ENCODE measurements at regions not wholly inside any gene's neighbourhood (a gene's known extent, or its start where the extent isn't known, plus 50 kb on each side); places are given as distances from the start of the nearest gene placed in this dataset.

DNA sequence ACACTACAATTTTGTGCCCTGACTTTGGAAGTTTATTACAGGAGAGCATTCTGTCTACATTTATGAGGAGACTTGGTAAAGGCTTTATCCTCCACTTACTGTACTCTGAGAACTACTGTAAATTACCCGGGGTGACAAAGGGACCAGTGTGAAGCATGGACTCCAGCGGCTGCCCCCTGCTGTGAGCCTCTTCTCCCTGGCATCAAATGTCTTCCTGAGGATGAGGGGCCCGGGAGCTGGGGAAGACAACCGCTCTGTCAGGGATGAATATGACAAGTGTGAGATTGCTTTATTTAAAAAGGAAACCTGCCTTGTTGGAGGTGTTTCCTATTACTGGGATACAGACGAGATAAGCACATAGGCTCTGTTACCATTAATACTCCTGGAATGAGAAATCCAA lies 714.8 kb downstream of the CCSER2 start:
- Histone ChIP-seq H3K27ac (ENCODE audit: extremely low read depth, low read depth, low read length) (no peak overlapping the region), H3K4me1 (replicated peaks in 1 of 2; ENCODE audit: control insufficient read depth in 2 of 2, insufficient read depth in 2 of 2, low read length in 2 of 2) (no peaks in the 10 kb centered on the region), H3K9me1 (ENCODE audit: control insufficient read depth, insufficient read depth, low read length) (no peaks in the 10 kb centered on the region), H3K36me3 (ENCODE audit: control insufficient read depth, insufficient read depth, low read length) (no peaks in the 10 kb centered on the region), H3K4me2 (ENCODE audit: insufficient read depth, low read length) (no peak overlapping the region), H3K79me2 (ENCODE audit: control insufficient read depth, insufficient read depth, low read length) (no peaks in the 10 kb centered on the region), H2AFZ (ENCODE audit: low read depth, low read length) (no peak overlapping the region), H4K20me1 (replicated peaks; ENCODE audit: control insufficient read depth, insufficient read depth, low read length) (no peaks in the 10 kb centered on the region), H3K4me3 (no peak overlapping the region), H3K9me3 (replicated peaks; ENCODE audit: control insufficient read depth, insufficient read depth, low read depth, low read length) (0 out of 2 replicates have a peak, but pooled peaks cover 2% of the 10 kb centered on the region), H3K27me3 (ENCODE audit: control insufficient read depth in 2 of 2, insufficient read depth in 2 of 2, low read length in 2 of 2) (no peaks in the 10 kb centered on the region), H3K9ac (ENCODE audit: insufficient read depth in 1 of 2, low read depth in 2 of 2, low read length in 2 of 2) (no peak overlapping the region)
- no peak for ATAC-seq
- WGBS (ENCODE audit: insufficient coverage, low coverage, missing lambda C conversion rate) = 1% methylated on average over 5 of the region's 5 CpGs
- in situ Hi-C loops (cut with MboI) (no loop called here), intact Hi-C loops (cut with micrococcal nuclease) (no loop called here)
- FAIRE-seq = no peak
- CTCF ChIA-PET (ENCODE audit: low intra/inter-chr PET ratio) = no interaction called here
- no TSS peak for BruUV-seq (replicated peaks)
- TF ChIP-seq NFRKB (IDR thresholded peaks at IDR 0.05; ENCODE audit: low read depth) = no peak
- TF ChIP-seq, protein P1, sequence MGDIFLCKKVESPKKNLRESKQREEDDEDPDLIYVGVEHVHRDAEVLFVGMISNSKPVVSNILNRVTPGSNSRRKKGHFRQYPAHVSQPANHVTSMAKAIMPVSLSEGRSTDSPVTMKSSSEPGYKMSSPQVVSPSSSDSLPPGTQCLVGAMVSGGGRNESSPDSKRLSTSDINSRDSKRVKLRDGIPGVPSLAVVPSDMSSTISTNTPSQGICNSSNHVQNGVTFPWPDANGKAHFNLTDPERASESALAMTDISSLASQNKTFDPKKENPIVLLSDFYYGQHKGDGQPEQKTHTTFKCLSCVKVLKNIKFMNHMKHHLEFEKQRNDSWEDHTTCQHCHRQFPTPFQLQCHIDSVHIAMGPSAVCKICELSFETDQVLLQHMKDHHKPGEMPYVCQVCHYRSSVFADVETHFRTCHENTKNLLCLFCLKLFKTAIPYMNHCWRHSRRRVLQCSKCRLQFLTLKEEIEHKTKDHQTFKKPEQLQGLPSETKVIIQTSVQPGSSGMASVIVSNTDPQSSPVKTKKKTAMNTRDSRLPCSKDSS (IDR thresholded peaks at IDR 0.05; ENCODE audit: low read depth, partially characterized antibody) = no peak
- TF ChIP-seq NUFIP1 (IDR thresholded peaks at IDR 0.05; ENCODE audit: partially characterized antibody) = no peak
- POLR2A ChIA-PET = no interaction called here
- no peak for DNase-seq (ENCODE audit: extremely low read depth in 1 of 4, low spot score in 3 of 4)

DNA sequence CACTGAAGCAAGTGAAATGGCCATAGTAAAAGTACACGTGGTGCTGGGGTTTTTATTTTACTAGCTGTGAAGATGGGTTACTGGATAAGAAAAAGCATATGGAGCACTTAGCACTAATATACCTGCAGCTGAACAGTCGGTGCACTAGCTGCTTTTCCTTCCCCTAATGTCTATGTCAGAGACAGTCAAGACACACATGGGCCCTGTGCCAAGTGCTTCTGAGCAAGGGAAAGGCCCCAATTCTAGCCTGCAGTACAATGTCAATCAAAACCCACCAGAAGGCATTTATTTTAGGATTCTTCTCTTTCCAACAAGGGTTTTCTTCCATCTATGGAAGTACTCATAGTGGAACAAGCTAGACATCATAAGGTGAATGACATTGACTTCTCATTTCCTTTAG lies 716.7 kb downstream of the CCSER2 start:
- WGBS (ENCODE audit: insufficient coverage, low coverage, missing lambda C conversion rate) = 3% methylated on average over 2 of the region's 2 CpGs
- no TSS peak for BruUV-seq (replicated peaks)
- Histone ChIP-seq H4K20me1 (replicated peaks; ENCODE audit: control insufficient read depth, insufficient read depth, low read length) (no peaks in the 10 kb centered on the region), H3K9me3 (replicated peaks; ENCODE audit: control insufficient read depth, insufficient read depth, low read depth, low read length) (0 out of 2 replicates have a peak, but pooled peaks cover 2% of the 10 kb centered on the region), H3K27ac (ENCODE audit: extremely low read depth, low read depth, low read length) (no peak overlapping the region), H3K4me3 (no peak overlapping the region), H3K27me3 (ENCODE audit: control insufficient read depth in 2 of 2, insufficient read depth in 2 of 2, low read length in 2 of 2) (no peaks in the 10 kb centered on the region), H3K79me2 (ENCODE audit: control insufficient read depth, insufficient read depth, low read length) (no peaks in the 10 kb centered on the region), H2AFZ (ENCODE audit: low read depth, low read length) (no peak overlapping the region), H3K36me3 (ENCODE audit: control insufficient read depth, insufficient read depth, low read length) (no peaks in the 10 kb centered on the region), H3K9me1 (ENCODE audit: control insufficient read depth, insufficient read depth, low read length) (no peaks in the 10 kb centered on the region), H3K4me2 (ENCODE audit: insufficient read depth, low read length) (no peak overlapping the region), H3K4me1 (replicated peaks in 1 of 2; ENCODE audit: control insufficient read depth in 2 of 2, insufficient read depth in 2 of 2, low read length in 2 of 2) (no peaks in the 10 kb centered on the region), H3K9ac (ENCODE audit: insufficient read depth in 1 of 2, low read depth in 2 of 2, low read length in 2 of 2) (no peak overlapping the region)
- FAIRE-seq = no peak
- ChIA-PET POLR2A (no interaction called here), CTCF (ENCODE audit: low intra/inter-chr PET ratio) (no interaction called here)
- no peak for DNase-seq (ENCODE audit: extremely low read depth in 1 of 4, low spot score in 3 of 4)
- intact Hi-C loops (cut with micrococcal nuclease) (no loop called here), in situ Hi-C loops (cut with MboI) (no loop called here)
- ATAC-seq = no peak
- TF ChIP-seq HNRNPK (IDR thresholded peaks at IDR 0.05; ENCODE audit: low read depth, low read length, poor library complexity, severe bottlenecking) (no peak), EP400 (IDR thresholded peaks at IDR 0.05) (no peak), RBM34 (IDR thresholded peaks at IDR 0.05; ENCODE audit: borderline replicate concordance, insufficient read depth, low read length) (no peak), CTBP1 (IDR thresholded peaks at IDR 0.05; ENCODE audit: borderline replicate concordance) (no peak), ZNF134 (CRISPR knock-in tag; conservative IDR thresholded peaks at IDR 0.05) (no peak)
- TF ChIP-seq, protein P2, sequence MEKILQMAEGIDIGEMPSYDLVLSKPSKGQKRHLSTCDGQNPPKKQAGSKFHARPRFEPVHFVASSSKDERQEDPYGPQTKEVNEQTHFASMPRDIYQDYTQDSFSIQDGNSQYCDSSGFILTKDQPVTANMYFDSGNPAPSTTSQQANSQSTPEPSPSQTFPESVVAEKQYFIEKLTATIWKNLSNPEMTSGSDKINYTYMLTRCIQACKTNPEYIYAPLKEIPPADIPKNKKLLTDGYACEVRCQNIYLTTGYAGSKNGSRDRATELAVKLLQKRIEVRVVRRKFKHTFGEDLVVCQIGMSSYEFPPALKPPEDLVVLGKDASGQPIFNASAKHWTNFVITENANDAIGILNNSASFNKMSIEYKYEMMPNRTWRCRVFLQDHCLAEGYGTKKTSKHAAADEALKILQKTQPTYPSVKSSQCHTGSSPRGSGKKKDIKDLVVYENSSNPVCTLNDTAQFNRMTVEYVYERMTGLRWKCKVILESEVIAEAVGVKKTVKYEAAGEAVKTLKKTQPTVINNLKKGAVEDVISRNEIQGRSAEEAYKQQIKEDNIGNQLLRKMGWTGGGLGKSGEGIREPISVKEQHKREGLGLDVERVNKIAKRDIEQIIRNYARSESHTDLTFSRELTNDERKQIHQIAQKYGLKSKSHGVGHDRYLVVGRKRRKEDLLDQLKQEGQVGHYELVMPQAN (IDR thresholded peaks at IDR 0.05; ENCODE audit: borderline replicate concordance) = no peak
- TF ChIP-seq, protein P3, sequence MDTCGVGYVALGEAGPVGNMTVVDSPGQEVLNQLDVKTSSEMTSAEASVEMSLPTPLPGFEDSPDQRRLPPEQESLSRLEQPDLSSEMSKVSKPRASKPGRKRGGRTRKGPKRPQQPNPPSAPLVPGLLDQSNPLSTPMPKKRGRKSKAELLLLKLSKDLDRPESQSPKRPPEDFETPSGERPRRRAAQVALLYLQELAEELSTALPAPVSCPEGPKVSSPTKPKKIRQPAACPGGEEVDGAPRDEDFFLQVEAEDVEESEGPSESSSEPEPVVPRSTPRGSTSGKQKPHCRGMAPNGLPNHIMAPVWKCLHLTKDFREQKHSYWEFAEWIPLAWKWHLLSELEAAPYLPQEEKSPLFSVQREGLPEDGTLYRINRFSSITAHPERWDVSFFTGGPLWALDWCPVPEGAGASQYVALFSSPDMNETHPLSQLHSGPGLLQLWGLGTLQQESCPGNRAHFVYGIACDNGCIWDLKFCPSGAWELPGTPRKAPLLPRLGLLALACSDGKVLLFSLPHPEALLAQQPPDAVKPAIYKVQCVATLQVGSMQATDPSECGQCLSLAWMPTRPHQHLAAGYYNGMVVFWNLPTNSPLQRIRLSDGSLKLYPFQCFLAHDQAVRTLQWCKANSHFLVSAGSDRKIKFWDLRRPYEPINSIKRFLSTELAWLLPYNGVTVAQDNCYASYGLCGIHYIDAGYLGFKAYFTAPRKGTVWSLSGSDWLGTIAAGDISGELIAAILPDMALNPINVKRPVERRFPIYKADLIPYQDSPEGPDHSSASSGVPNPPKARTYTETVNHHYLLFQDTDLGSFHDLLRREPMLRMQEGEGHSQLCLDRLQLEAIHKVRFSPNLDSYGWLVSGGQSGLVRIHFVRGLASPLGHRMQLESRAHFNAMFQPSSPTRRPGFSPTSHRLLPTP (IDR thresholded peaks at IDR 0.05; ENCODE audit: borderline replicate concordance, extremely low read depth, insufficient read length) = no peak

Measured in K562 (cell line).